ENCODE measurements at regions not wholly inside any gene's neighbourhood (a gene's known extent, or its start where the extent isn't known, plus 50 kb on each side); places are given as distances from the start of the nearest gene placed in this dataset.

- TF ChIP-seq REST (IDR thresholded peaks at IDR 0.05; ENCODE audit: borderline replicate concordance) (0 out of 2 replicates have a peak, but pooled peaks have one; percentile 10), REST (CRISPR knock-in tag; IDR thresholded peaks at IDR 0.05; ENCODE audit: low read depth) (no peak), ZFP1 (CRISPR knock-in tag; IDR thresholded peaks at IDR 0.05) (peak; percentile 85), SAP30 (IDR thresholded peaks at IDR 0.05; ENCODE audit: borderline replicate concordance, insufficient read depth, low read depth, low read length, poor library complexity, severe bottlenecking) (no peak), RUNX1 (IDR thresholded peaks at IDR 0.05; ENCODE audit: low read depth) (no peak)
Measured at GRCh38 chr5:82459626-82460025, 181.5 kb upstream of the RPS23 start (continued).
